HUDEP-2 (cell line): ENCODE measurements at regions not wholly inside any gene's neighbourhood (a gene's known extent, or its start where the extent isn't known, plus 50 kb on each side); places are given as distances from the start of the nearest gene placed in this dataset.

Experiments
- DNase-seq, 76 experiments: peaks; one replicate each; lab custom pipeline; 2025; ENCODE audit not compliant: unreplicated experiment in 76 of 76; lab: John Stamatoyannopoulos, UW

- no peak for DNase-seq
Measured at GRCh38 chr9:129232839-129233591, 55.0 kb upstream of the IER5L start.

GRCh38 chr9:129231759-129232158 lies 53.7 kb upstream of the IER5L start:
- DNase-seq, result no peak

GRCh38 chr9:129231022-129231739 lies 53.1 kb upstream of the IER5L start:
- DNase-seq, result no peak

DNA sequence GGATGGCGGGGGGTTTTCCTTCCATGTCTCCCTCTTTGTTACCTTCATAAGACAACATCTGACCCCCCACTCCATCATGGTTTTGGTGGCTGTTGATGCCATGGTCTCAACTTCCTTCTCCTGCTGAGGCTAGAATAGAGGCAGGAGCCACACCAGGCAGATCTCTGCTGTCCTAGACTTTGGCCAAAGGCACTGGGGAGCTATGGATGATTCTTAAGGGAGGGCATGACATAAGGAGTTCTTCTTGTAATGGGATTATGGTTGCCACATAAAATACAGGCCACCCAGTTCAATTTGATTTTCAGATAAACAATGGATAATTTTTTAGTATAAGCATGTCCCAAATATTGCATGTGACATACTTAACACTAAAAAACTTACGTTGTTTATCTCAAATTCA lies 52.2 kb upstream of the IER5L start:
- no peak for DNase-seq
